CD14-positive monocyte (primary cell): ENCODE measurements at regions not wholly inside any gene's neighbourhood (a gene's known extent, or its start where the extent isn't known, plus 50 kb on each side); places are given as distances from the start of the nearest gene placed in this dataset.

Experiments
- DNase-seq, 3 donors: peaks; one replicate each; pipeline ENCODE4 v3.0.0-alpha.2; 2011 to 2022
- H2AFZ ChIP-seq: 2 replicates; pipeline ENCODE4 v1.6.0; 2012; ENCODE audit warnings: mild to moderate bottlenecking, low read depth, low read length, inconsistent platforms; ENCODE audit not compliant: insufficient read depth, poor library complexity, severe bottlenecking
- H3K27ac ChIP-seq, 2 donors: 1 replicate in 1 of 2; 2 replicates in 1 of 2; pipeline ENCODE4 v1.5.1; 2012 to 2013; ENCODE audit warnings: low read length in 2 of 2, control low read depth in 1 of 2, inconsistent platforms in 1 of 2, low read depth in 1 of 2, mild to moderate bottlenecking in 1 of 2
- H3K27me3 ChIP-seq, 2 donors: one replicate each; pipeline versions ENCODE4 v1.6.0 to v1.6.1; 2011 to 2013; ENCODE audit warnings: low read length in 2 of 2; ENCODE audit not compliant: control insufficient read depth in 2 of 2, insufficient read depth in 2 of 2
- H3K36me3 ChIP-seq, 2 donors: replicated peaks in 1 of 2; 1 replicate in 1 of 2; 2 replicates in 1 of 2; pipeline versions ENCODE4 v1.5.1 to v1.6.1; 2012 to 2013; ENCODE audit warnings: low read length in 2 of 2, control low read depth in 1 of 2, inconsistent platforms in 1 of 2, mild to moderate bottlenecking in 1 of 2; ENCODE audit not compliant: insufficient read depth in 2 of 2, control insufficient read depth in 1 of 2
- H3K4me1 ChIP-seq, 2 donors: 1 replicate in 1 of 2; 2 replicates in 1 of 2; pipeline versions ENCODE4 v1.5.1 to v1.6.1; 2012 to 2013; ENCODE audit warnings: low read length in 2 of 2, control low read depth in 1 of 2, inconsistent platforms in 1 of 2, mild to moderate bottlenecking in 1 of 2, moderate library complexity in 1 of 2; ENCODE audit not compliant: insufficient read depth in 2 of 2, control insufficient read depth in 1 of 2
- H3K4me2 ChIP-seq: replicated peaks from 2 replicates; pipeline ENCODE3; 2012; ENCODE audit warnings: low read length, moderate library complexity, mild to moderate bottlenecking; ENCODE audit not compliant: poor library complexity, severe bottlenecking; ENCODE audit errors: extremely low read depth
- H3K4me3 ChIP-seq, 3 experiments: fragments of 200-600 bp in 1 of 3; sonication (generic) in 1 of 3; replicated peaks in 1 of 3; 1 replicate in 2 of 3; 2 replicates in 1 of 3; pipeline ENCODE4 v1.5.1; 2011 to 2013; ENCODE audit warnings: low read length in 3 of 3, mild to moderate bottlenecking in 3 of 3, control low read depth in 2 of 3, low read depth in 2 of 3, inconsistent platforms in 1 of 3, moderate library complexity in 1 of 3
- H3K79me2 ChIP-seq: 2 replicates; pipeline ENCODE4 v1.6.0; 2012; ENCODE audit warnings: mild to moderate bottlenecking, control low read depth, inconsistent platforms, low read length, moderate library complexity; ENCODE audit not compliant: insufficient read depth
- H3K9ac ChIP-seq: 2 replicates; pipeline ENCODE4 v1.6.0; 2017; ENCODE audit warnings: low read length, mild to moderate bottlenecking; ENCODE audit not compliant: insufficient read depth, poor library complexity, severe bottlenecking
- H3K9me3 ChIP-seq, 2 donors: replicated peaks in 1 of 2; 1 replicate in 1 of 2; 2 replicates in 1 of 2; pipeline versions ENCODE4 v1.5.1 to v1.6.1; 2012 to 2013; ENCODE audit warnings: low read length in 2 of 2, control low read depth in 1 of 2; ENCODE audit not compliant: control insufficient read depth in 1 of 2, insufficient read depth in 1 of 2
- H4K20me1 ChIP-seq: 2 replicates; pipeline ENCODE4 v1.6.0; 2012; ENCODE audit warnings: mild to moderate bottlenecking, low read length, control low read depth, moderate library complexity; ENCODE audit not compliant: insufficient read depth
- H3K27ac Mint-ChIP-seq, 7 donors: one replicate each; pipeline ENCODE4 v1.8.0; 2020; ENCODE audit warnings: mild to moderate bottlenecking in 7 of 7, mixed read lengths in 7 of 7, moderate library complexity in 6 of 7, inconsistent platforms in 2 of 7
- H3K27me3 Mint-ChIP-seq, 3 donors: one replicate each; pipeline ENCODE4 v1.8.0; 2021 to 2022; ENCODE audit warnings: low read depth in 3 of 3, mild to moderate bottlenecking in 3 of 3, mixed read lengths in 3 of 3, moderate library complexity in 3 of 3, inconsistent platforms in 1 of 3
- H3K36me3 Mint-ChIP-seq, 2 donors: one replicate each; pipeline ENCODE4 v1.8.0; 2020; ENCODE audit warnings: mixed read lengths in 2 of 2, inconsistent platforms in 1 of 2, mild to moderate bottlenecking in 1 of 2
- H3K4me1 Mint-ChIP-seq: one replicate; pipeline ENCODE4 v1.8.0; 2020; ENCODE audit warnings: mild to moderate bottlenecking, mixed read lengths
- H3K4me3 Mint-ChIP-seq, 2 donors: one replicate each; pipeline ENCODE4 v1.8.0; 2020; ENCODE audit warnings: mild to moderate bottlenecking in 2 of 2, mixed read lengths in 2 of 2, moderate library complexity in 1 of 2
- H3K9me3 Mint-ChIP-seq, 7 donors: one replicate each; pipeline ENCODE4 v1.8.0; 2020 to 2022; ENCODE audit warnings: mixed read lengths in 7 of 7, mild to moderate bottlenecking in 6 of 7, moderate library complexity in 6 of 7, inconsistent platforms in 2 of 7
- CTCF ChIP-seq: fragments of 200-600 bp; IDR thresholded peaks from one replicate; pipeline ENCODE4 v1.8.0; 2022; ENCODE audit warnings: antibody characterized with exemption, mild to moderate bottlenecking
- WGBS: methylation state at CpG from one replicate; pipeline ENCODE4 v1.1.5; 2013; ENCODE audit warnings: missing lambda C conversion rate; ENCODE audit not compliant: insufficient coverage; 5-methylcytosine and 5-hydroxymethylcytosine counted together
- intact Hi-C, 2 donors: fragments of 100-400 bp; cut with micrococcal nuclease; formaldehyde crosslinking; loops; one replicate each; pipeline versions ENCODE4 v1.15.0 to v1.15.1; 2023

GRCh38 chr22:49298834-49299750 is 528.6 kb downstream of the BRD1 start:
- peaks cover 2 to 20% (median 11%) of the 10 kb centered on the region in 7 donors for H3K9me3 Mint-ChIP-seq
- no peak overlapping the region for H2AFZ ChIP-seq
- WGBS: 90% methylated on average over 25 of the region's 34 CpGs
- H3K27ac Mint-ChIP-seq: no peak overlapping the region
- no peak overlapping the region for H3K27ac ChIP-seq
- no peak for DNase-seq
- no peak overlapping the region for H3K4me3 Mint-ChIP-seq
- no peak overlapping the region for H3K9ac ChIP-seq
- no peaks in the 10 kb centered on the region for H3K36me3 ChIP-seq
- H3K36me3 Mint-ChIP-seq: no peaks in the 10 kb centered on the region
- H3K27me3 ChIP-seq: no peaks in the 10 kb centered on the region
- no peaks in the 10 kb centered on the region for H3K79me2 ChIP-seq
- no peak overlapping the region for H3K4me2 ChIP-seq
- peaks cover 6 to 13% of the 10 kb centered on the region in 2 donors for H3K9me3 ChIP-seq
- H4K20me1 ChIP-seq: no peaks in the 10 kb centered on the region
- H3K4me3 ChIP-seq: no peak overlapping the region
- intact Hi-C loops: no loop called here
- H3K4me1 ChIP-seq: no peaks in the 10 kb centered on the region
- TF ChIP-seq CTCF: no peak
- peaks cover 0 to 8% (median 5%) of the 10 kb centered on the region in 3 donors for H3K27me3 Mint-ChIP-seq
- no peaks in the 10 kb centered on the region for H3K4me1 Mint-ChIP-seq

GRCh38 chr22:49297871-49298721 is 529.6 kb downstream of the BRD1 start:
- Mint-ChIP-seq H3K4me3 (no peak overlapping the region), H3K4me1 (no peaks in the 10 kb centered on the region), H3K27ac (no peak overlapping the region), H3K36me3 (no peaks in the 10 kb centered on the region), H3K27me3 (peaks cover 0 to 8% (median 5%) of the 10 kb centered on the region in 3 donors), H3K9me3 (peaks cover 5 to 27% (median 16%) of the 10 kb centered on the region in 7 donors)
- H3K4me1 ChIP-seq: no peaks in the 10 kb centered on the region
- H3K4me2 ChIP-seq: no peak overlapping the region
- no peak overlapping the region for H3K27ac ChIP-seq
- intact Hi-C loops: no loop called here
- H2AFZ ChIP-seq: no peak overlapping the region
- 82% methylated on average over 39 of the region's 39 CpGs for WGBS
- H3K9ac ChIP-seq: no peak overlapping the region
- no peaks in the 10 kb centered on the region for H3K79me2 ChIP-seq
- no peak for DNase-seq
- H3K4me3 ChIP-seq: no peak overlapping the region
- H4K20me1 ChIP-seq: no peaks in the 10 kb centered on the region
- TF ChIP-seq CTCF: no peak
- no peaks in the 10 kb centered on the region for H3K27me3 ChIP-seq
- H3K9me3 ChIP-seq: peaks cover 6 to 15% of the 10 kb centered on the region in 2 donors
- H3K36me3 ChIP-seq: no peaks in the 10 kb centered on the region
